PFSK-1 (cell line): ENCODE measurements at regions not wholly inside any gene's neighbourhood (a gene's known extent, or its start where the extent isn't known, plus 50 kb on each side); places are given as distances from the start of the nearest gene placed in this dataset.

Experiments
- POLR2AphosphoS5 ChIP-seq: IDR thresholded peaks from 2 replicates; pipeline ENCODE4 v1.6.1; 2012; ENCODE audit warnings: low read depth, mild to moderate bottlenecking, control low read depth, low read length, moderate library complexity
- TAF1 ChIP-seq: IDR thresholded peaks from 2 replicates; pipeline ENCODE4 v1.6.1; 2012; ENCODE audit warnings: low read length, control low read depth, borderline replicate concordance; ENCODE audit not compliant: insufficient read depth

GRCh38 chr4:179595671-179596410 lies 2153.6 kb upstream of the AGA start:
- TF ChIP-seq POLR2AphosphoS5 (no peak), TAF1 (no peak)
